Activated CD8-positive, alpha-beta T cell treated with anti-CD3 and anti-CD28 coated beads for 36 hours (primary cell): ENCODE measurements at regions not wholly inside any gene's neighbourhood (a gene's known extent, or its start where the extent isn't known, plus 50 kb on each side); places are given as distances from the start of the nearest gene placed in this dataset.

Experiments used
- ATAC-seq: fragments of 200-7000 bp; cut with Tn5 transposase; one replicate; pipeline ENCODE4 v1.10.0; 2021; ENCODE audit warnings: mild to moderate bottlenecking, moderate library complexity
- CTCF ChIA-PET: fragments of 350-600 bp; sonication (Branson Sonifier 250); formaldehyde crosslinking; loops from one replicate; lab custom pipeline; 2021; ENCODE audit warnings: antibody characterized with exemption; lab: Charles Lee
- POLR2A ChIA-PET: fragments of 350-600 bp; sonication (Branson Sonifier 250); formaldehyde crosslinking; loops from one replicate; lab custom pipeline; 2021; ENCODE audit warnings: antibody characterized with exemption; lab: Charles Lee
- DNase-seq: peaks from one replicate; pipeline ENCODE4 v3.0.0-alpha.2; 2020
- H3K27ac Mint-ChIP-seq: one replicate; pipeline ENCODE4 v1.8.0; 2021; ENCODE audit warnings: mild to moderate bottlenecking, mixed read lengths
- H3K27me3 Mint-ChIP-seq: one replicate; pipeline ENCODE4 v1.8.0; 2021; ENCODE audit warnings: mixed read lengths
- H3K36me3 Mint-ChIP-seq: one replicate; pipeline ENCODE4 v1.8.0; 2021; ENCODE audit warnings: low read depth, mixed read lengths
- H3K4me1 Mint-ChIP-seq: one replicate; pipeline ENCODE4 v1.8.0; 2021; ENCODE audit warnings: low read depth, mixed read lengths
- H3K4me3 Mint-ChIP-seq: one replicate; pipeline ENCODE4 v1.8.0; 2021; ENCODE audit warnings: mild to moderate bottlenecking, moderate library complexity, mixed read lengths
- H3K9me3 Mint-ChIP-seq: one replicate; pipeline ENCODE4 v1.8.0; 2021; ENCODE audit warnings: mixed read lengths
- CTCF ChIP-seq: fragments of 200-600 bp; IDR thresholded peaks from one replicate; pipeline ENCODE4 v1.8.0; 2022; ENCODE audit warnings: antibody characterized with exemption, mild to moderate bottlenecking
- intact Hi-C: fragments of 100-400 bp; cut with micrococcal nuclease; formaldehyde crosslinking; loops from one replicate; pipeline ENCODE4 v1.10.0; 2022

GRCh38 chr2:173741759-173742158 lies 223.4 kb downstream of the SP3 start:
- no peak for ATAC-seq
- no peak for TF ChIP-seq CTCF
- no peak overlapping the region for H3K27ac Mint-ChIP-seq
- H3K9me3 Mint-ChIP-seq, result no peaks in the 10 kb centered on the region
- intact Hi-C loops, result no loop called here
- ChIA-PET POLR2A (no interaction called here), CTCF (interaction anchor here (1.0 kb wide), 1 partner anchor 339 kb away, joined by 3 read pairs; no protein-coding TSS in a partner anchor)
- H3K36me3 Mint-ChIP-seq, result no peaks in the 10 kb centered on the region
- no peak overlapping the region for H3K4me3 Mint-ChIP-seq
- H3K4me1 Mint-ChIP-seq, result no peaks in the 10 kb centered on the region
- H3K27me3 Mint-ChIP-seq, result peaks cover 21% of the 10 kb centered on the region
- DNase-seq, result no peak

GRCh38 chr2:173747035-173747434 lies 218.1 kb downstream of the SP3 start:
- POLR2A ChIA-PET, result no interaction called here
- no peak overlapping the region for H3K4me3 Mint-ChIP-seq
- intact Hi-C loops, result no loop called here

GRCh38 chr2:173749315-173749714 lies 215.9 kb downstream of the SP3 start:
- no peak overlapping the region for H3K4me3 Mint-ChIP-seq
- no peaks in the 10 kb centered on the region for H3K9me3 Mint-ChIP-seq
- no peak for DNase-seq
- H3K27me3 Mint-ChIP-seq, result peaks cover 2% of the 10 kb centered on the region
- H3K4me1 Mint-ChIP-seq, result no peaks in the 10 kb centered on the region
- no peak for TF ChIP-seq CTCF
- ATAC-seq, result no peak
- no peaks in the 10 kb centered on the region for H3K36me3 Mint-ChIP-seq
- CTCF ChIA-PET, result no interaction called here
- POLR2A ChIA-PET, result no interaction called here
- intact Hi-C loops, result no loop called here
- H3K27ac Mint-ChIP-seq, result no peak overlapping the region

More at GRCh38 chr2:173747035-173747434, 218.1 kb downstream of the SP3 start:
- CTCF ChIA-PET, result no interaction called here
- Mint-ChIP-seq H3K27ac (no peak overlapping the region), H3K9me3 (no peaks in the 10 kb centered on the region), H3K36me3 (no peaks in the 10 kb centered on the region), H3K27me3 (peaks cover 6% of the 10 kb centered on the region), H3K4me1 (no peaks in the 10 kb centered on the region)
- DNase-seq, result no peak
- ATAC-seq, result no peak
- TF ChIP-seq CTCF, result no peak

- H3K27ac Mint-ChIP-seq, result no peak overlapping the region
- H3K36me3 Mint-ChIP-seq, result no peaks in the 10 kb centered on the region
- ATAC-seq (no peak), DNase-seq (no peak)
- CTCF ChIA-PET, result no interaction called here
- no peak overlapping the region for H3K4me3 Mint-ChIP-seq
- no peaks in the 10 kb centered on the region for H3K4me1 Mint-ChIP-seq
- POLR2A ChIA-PET, result no interaction called here
- intact Hi-C loops, result no loop called here
- TF ChIP-seq CTCF, result no peak
- no peaks in the 10 kb centered on the region for H3K9me3 Mint-ChIP-seq
- H3K27me3 Mint-ChIP-seq, result peaks cover 2% of the 10 kb centered on the region
Measured at GRCh38 chr2:173750353-173750801, 214.8 kb downstream of the SP3 start.

- Mint-ChIP-seq H3K36me3 (no peaks in the 10 kb centered on the region), H3K9me3 (no peaks in the 10 kb centered on the region), H3K4me1 (no peaks in the 10 kb centered on the region), H3K27me3 (peaks cover 2% of the 10 kb centered on the region), H3K4me3 (no peak overlapping the region), H3K27ac (no peak overlapping the region)
- ChIA-PET CTCF (interaction anchor here (1.2 kb wide), 1 partner anchor 589 kb away, joined by 3 read pairs; no protein-coding TSS in a partner anchor), POLR2A (no interaction called here)
- intact Hi-C loops, result no loop called here
- ATAC-seq (no peak), DNase-seq (no peak)
- no peak for TF ChIP-seq CTCF
Measured at GRCh38 chr2:173750831-173751230, 214.3 kb downstream of the SP3 start.
